Fibroblast of villous mesenchyme (primary cell): ENCODE measurements at regions not wholly inside any gene's neighbourhood (a gene's known extent, or its start where the extent isn't known, plus 50 kb on each side); places are given as distances from the start of the nearest gene placed in this dataset.

Source experiments
- DNase-seq: peaks from one replicate; pipeline ENCODE4 v3.0.0-alpha.2; 2010; ENCODE audit warnings: low read depth
- H3K4me3 ChIP-seq: 2 replicates; pipeline ENCODE4 v1.5.1; 2011; ENCODE audit warnings: low read depth, mild to moderate bottlenecking, low read length
- TF ChIP-seq, protein P1 (sequence below): IDR thresholded peaks from 2 replicates; pipeline ENCODE4 v1.5.1; 2012; ENCODE audit warnings: low read depth, mild to moderate bottlenecking, low read length; ENCODE audit not compliant: insufficient read depth

DNA sequence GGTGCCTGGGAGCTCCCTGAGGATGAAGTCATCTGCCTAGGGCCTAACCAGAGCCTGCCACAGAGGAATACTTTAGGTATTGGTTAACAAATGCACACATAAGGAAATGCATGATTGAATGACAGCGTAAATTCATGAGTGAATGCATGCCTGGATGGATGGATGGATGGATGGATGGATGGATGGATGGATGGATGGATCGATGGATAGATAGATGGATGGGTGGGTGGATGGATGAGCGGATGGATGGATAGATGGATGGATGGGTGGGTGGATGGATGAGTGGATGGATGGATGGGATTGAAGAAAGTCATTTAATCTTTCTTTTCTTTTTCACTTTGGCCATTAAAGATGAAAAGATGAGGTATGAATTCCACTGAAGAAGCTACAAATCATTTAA lies 111.9 kb upstream of the SIRPG start:
- DNase-seq = no peak
- H3K4me3 ChIP-seq = no peak overlapping the region
- TF ChIP-seq, protein P1, sequence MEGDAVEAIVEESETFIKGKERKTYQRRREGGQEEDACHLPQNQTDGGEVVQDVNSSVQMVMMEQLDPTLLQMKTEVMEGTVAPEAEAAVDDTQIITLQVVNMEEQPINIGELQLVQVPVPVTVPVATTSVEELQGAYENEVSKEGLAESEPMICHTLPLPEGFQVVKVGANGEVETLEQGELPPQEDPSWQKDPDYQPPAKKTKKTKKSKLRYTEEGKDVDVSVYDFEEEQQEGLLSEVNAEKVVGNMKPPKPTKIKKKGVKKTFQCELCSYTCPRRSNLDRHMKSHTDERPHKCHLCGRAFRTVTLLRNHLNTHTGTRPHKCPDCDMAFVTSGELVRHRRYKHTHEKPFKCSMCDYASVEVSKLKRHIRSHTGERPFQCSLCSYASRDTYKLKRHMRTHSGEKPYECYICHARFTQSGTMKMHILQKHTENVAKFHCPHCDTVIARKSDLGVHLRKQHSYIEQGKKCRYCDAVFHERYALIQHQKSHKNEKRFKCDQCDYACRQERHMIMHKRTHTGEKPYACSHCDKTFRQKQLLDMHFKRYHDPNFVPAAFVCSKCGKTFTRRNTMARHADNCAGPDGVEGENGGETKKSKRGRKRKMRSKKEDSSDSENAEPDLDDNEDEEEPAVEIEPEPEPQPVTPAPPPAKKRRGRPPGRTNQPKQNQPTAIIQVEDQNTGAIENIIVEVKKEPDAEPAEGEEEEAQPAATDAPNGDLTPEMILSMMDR = no peak

DNA sequence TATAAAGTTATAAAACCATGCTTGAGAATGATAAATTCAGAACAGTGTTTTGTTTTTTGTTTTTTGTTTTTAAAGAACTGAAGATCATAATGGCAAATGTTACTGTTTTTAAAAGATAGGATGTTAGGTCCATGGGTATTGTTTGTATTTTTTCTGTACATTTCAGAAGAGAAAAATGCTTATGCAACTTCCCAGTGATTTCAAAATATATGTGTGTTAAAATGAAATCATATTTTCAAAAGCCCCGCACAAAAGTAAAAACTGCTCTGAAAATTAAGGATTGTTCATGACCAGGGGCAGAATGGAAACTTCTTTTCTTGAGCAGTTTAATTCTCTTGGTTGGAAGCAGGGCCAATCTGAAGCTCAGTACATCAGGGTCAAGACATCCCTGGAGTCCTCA lies 109.2 kb upstream of the SIRPG start:
- DNase-seq = no peak
- no peak overlapping the region for H3K4me3 ChIP-seq
- TF ChIP-seq, protein P1 = no peak

DNA sequence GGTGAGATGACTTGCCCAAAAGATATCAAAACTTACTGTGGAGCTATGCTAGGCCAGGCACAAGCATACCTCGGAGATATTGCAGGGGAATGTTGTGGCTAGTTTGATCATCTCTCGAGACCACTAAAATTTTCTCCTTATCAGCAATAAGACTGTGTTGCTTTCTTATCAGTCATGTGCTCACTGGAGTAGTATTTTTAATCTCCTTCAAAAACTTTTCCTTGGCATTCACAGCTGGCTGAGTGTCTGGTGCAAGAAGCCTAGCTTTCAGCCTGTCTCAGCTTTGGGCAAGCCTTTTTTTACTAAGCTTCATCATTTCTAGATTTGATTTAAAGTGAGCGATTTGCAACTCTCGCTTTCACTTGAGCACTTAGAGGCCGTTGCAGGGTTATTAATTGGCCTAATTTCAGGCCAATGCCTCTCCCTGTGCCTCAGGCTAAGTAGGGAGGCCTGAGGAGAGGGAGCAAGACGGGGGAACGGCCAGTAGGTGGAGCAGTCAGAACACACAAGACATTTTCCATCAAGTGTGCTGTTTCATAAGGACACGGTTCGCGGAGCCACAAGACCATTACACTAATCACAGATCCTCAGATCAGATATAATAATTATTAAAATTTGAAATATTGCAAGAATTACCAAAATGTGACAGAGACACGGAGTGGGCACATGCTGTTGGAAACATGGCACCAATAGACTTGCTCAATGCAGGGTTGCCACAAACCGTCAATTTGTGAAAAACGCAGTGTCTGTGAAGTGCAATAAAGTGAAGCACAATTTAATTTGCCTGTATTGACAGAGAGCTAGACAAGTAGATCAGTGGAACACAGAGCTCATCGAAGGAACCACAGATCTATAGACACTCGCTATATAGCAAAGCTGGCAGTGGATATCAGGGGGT lies 106.8 kb upstream of the SIRPG start:
- peak; percentile 88 for DNase-seq
- TF ChIP-seq, protein P1 = peak; percentile 87
- H3K4me3 ChIP-seq = no peak overlapping the region

DNA sequence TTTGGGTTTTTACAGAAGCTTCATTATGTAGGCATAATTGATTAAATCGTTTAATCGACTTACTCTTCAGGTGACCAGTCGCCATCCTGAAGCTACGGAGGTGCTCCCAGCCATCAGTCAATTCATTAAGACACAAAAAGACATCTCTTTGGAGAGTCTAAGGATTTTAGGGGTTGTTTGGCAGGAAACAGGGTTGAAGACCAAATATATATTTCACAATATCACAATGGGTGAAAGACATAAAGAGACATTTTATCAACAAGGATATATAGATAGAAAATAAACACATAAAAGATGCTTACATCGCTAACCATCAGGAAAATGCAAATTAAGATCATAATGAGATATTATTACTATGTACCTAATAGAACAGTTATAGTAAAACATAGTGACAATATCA lies 104.0 kb upstream of the SIRPG start:
- no peak overlapping the region for H3K4me3 ChIP-seq
- DNase-seq = no peak
- TF ChIP-seq, protein P1 = no peak

DNA sequence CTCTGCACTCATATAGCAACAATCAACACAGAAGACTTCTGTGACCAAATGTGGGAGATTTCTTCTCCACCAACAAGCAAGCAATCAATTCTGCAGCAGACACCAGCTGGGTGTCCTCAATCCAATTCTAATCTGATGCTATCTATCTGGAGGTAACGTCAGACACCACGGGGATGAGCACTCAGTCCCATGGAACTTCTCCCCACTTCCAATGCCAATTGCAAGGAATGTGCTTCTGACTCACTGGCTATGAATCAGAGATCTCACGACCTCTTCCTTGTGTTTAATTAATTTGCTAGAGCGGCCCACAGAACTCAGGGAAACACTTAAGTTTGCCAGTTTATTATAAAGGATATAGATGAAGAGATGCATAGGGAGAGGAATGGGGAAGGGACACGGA lies 103.5 kb upstream of the SIRPG start:
- H3K4me3 ChIP-seq = no peak overlapping the region
- TF ChIP-seq, protein P1 = no peak

DNA sequence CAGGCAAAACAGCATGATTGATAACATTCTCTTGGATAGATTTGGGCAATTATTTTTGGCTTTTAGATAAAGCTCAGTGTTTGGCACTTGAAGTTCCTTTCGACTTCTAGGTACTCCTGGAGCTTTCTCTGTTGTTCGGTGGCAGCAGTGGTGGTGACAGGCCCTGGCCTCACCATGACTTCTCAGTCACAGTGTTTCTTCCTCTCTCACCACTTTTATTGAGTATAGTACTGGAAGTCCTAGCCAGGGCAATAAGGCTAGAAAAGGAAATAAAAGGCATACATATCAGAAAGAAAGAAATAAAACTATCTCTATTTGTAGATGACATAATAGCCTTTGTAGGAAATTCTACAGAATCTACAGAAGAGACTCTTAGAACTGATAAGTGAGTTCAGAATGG lies 101.2 kb upstream of the SIRPG start:
- TF ChIP-seq, protein P1 = no peak
- H3K4me3 ChIP-seq = no peak overlapping the region

More for the DNA sequence above, 103.5 kb upstream of the SIRPG start:
- DNase-seq = peak; percentile 92

More for the DNA sequence above, 101.2 kb upstream of the SIRPG start:
- no peak for DNase-seq
